ENCODE measurements at regions not wholly inside any gene's neighbourhood (a gene's known extent, or its start where the extent isn't known, plus 50 kb on each side); places are given as distances from the start of the nearest gene placed in this dataset.

DNA sequence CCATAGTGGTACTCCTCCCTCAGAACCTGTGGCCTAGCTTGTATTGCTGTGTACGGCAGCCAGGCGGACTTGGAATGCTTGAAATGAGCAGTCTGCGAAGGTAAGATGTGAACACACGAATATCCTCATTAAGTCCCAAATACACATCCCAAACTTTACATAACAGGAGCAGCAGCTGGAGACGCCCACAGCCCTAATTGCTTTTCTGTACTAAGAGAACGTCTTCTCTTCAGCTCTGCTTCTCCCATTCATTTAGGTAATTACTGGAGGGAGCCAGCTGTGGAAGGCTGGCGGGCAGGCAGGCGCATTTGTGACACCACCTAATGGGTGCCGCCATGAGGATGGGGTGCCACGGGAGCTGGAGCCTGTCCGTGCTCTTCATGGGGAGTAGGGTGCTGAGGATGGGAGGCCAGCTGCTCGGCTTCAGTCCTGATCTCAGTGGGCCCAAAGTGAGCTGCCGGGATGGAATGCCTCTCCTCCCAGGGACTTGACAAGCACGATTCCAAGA lies 66.6 kb upstream of the POU3F1 start:
- TF ChIP-seq, protein P1, sequence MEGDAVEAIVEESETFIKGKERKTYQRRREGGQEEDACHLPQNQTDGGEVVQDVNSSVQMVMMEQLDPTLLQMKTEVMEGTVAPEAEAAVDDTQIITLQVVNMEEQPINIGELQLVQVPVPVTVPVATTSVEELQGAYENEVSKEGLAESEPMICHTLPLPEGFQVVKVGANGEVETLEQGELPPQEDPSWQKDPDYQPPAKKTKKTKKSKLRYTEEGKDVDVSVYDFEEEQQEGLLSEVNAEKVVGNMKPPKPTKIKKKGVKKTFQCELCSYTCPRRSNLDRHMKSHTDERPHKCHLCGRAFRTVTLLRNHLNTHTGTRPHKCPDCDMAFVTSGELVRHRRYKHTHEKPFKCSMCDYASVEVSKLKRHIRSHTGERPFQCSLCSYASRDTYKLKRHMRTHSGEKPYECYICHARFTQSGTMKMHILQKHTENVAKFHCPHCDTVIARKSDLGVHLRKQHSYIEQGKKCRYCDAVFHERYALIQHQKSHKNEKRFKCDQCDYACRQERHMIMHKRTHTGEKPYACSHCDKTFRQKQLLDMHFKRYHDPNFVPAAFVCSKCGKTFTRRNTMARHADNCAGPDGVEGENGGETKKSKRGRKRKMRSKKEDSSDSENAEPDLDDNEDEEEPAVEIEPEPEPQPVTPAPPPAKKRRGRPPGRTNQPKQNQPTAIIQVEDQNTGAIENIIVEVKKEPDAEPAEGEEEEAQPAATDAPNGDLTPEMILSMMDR (IDR thresholded peaks at IDR 0.05; ENCODE audit: low read depth, low read length) = no peak
- no peak for DNase-seq (ENCODE audit: extremely low read depth, low read depth)

DNA sequence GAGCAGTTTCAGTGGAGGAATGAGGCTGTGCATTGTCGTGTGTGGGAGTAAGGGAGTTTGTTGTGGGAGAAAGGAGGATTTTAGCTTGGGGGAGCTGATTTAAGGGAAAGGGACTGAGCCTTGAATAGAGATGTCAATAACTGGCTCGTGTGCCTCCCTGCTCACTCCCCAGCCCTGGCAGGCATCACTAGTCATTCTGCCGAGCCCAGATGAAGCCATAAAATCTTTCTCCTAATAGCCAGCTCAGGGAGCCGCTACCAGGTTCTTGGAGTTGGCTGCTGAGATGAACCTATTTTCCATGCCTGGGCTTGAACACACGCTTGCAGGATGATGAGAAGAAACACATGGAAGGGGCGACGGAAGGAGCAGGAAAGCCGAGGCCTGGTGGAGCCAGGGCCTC lies 65.0 kb upstream of the POU3F1 start:
- DNase-seq (ENCODE audit: extremely low read depth, low read depth) = no peak
- TF ChIP-seq, protein P1 (IDR thresholded peaks at IDR 0.05; ENCODE audit: low read depth, low read length) = no peak

DNA sequence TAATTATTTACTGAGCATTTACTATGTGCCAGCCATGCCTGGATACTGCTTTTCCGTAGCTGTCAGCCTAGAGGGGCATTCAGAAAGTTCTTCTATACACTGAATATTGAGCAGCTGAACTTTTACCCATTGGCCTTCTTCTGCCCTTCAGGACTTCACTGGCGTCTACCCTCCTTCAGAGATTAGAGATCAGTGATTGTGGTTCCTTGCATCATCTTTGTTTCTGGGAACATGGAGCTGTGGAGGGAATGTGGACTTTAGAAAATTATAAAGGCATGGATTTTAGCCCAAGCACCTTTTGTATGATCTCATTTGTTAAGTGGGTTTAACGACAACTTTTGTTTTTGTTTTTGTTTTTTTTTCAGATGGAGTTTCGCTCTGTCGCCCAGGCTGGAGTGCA lies 58.7 kb upstream of the POU3F1 start:
- no peak for DNase-seq (ENCODE audit: extremely low read depth, low read depth)
- TF ChIP-seq, protein P1 (IDR thresholded peaks at IDR 0.05; ENCODE audit: low read depth, low read length) = no peak

DNA sequence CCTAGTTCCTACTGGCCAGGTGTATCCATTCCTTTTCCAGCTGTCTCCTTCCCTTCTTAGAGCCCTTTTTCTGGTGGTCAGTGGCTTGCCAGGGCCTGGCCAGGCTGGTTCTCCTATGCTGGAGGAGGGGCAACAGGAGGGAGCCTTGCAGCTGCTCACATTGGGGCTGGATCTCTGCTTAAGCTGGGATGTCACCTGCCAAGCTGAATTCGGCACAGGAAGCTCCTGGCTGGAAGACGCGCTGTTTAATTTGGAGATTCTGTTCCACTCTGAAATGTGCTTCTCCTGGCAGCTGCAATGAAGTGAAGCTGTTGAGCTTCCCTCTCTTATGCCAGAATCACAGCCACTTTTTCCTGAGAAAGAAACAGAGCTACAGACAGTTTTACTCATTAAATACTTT lies 56.0 kb upstream of the POU3F1 start:
- TF ChIP-seq, protein P1 (IDR thresholded peaks at IDR 0.05; ENCODE audit: low read depth, low read length) = no peak
- no peak for DNase-seq (ENCODE audit: extremely low read depth, low read depth)

DNA sequence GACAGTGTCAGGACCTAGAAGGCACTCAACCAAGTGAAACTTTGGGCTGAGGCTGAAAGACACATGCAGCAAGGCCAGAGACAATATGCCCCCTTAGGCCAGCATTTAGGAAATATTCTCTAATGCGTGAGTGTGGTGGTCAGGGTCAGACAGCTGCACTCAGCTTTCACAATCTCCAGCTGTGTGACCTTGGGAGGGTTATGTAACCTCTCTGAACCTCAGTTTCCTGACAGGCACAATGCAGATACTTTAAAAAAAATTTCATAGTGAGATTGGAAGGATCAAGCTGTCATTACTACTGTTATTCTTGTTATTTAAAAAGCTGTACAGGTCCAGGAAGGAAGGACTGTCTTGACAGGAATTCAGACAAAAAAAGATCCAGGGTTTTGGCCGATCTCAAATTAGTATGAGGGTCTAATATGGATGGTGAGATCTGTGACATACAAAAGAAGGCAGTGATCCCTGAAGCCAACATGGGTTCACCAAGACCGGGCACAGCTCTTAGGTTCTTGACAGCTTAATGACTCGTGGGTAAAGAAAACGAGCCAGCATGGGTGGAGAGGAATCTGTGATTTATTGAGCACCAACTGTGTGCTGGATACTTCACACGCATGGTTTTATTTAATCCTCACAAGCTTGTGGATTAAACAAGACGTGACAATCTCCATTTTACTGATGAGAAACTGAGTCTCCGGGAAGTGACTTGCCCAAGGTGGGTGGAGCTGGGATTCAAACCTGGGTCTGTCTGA lies 54.6 kb upstream of the POU3F1 start:
- TF ChIP-seq, protein P1 (IDR thresholded peaks at IDR 0.05; ENCODE audit: low read depth, low read length) = no peak
- no peak for DNase-seq (ENCODE audit: extremely low read depth, low read depth)

DNA sequence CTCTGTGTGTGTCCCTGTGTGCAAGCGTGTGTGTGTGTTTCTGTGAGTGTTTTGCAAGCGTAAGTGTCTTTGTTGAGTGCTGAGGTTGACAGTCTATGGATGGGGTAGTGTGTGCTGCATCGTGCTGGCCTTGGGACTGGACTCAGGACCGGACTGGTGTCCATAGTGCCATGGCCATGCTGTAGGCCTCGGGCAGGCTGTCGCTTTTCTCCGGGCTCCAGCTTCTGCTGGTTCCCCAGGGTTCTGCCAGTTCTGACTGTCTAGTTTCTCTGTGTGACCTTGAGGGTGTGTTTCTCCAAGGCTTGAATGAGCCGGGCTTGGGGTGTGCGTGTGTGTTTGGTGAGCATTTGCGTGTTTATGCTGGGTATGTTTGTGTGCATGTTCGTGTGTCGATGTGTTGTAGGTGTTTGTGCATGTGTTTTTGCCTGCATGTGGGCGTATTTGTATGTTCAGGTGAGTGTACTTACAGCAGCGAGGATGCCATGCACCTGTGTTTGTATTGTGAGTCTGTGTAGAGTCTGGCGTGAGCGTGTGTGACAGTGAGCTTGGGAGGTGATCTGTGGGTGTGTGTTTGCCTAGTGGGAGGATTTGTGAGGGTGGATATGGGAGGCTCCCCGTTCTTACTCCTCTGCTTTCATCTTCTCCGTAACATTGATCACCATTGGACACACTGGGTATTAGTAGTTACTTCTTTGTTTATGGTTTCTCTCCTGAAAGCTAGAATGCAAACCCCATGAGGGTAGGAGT lies 51.7 kb upstream of the POU3F1 start:
- no peak for DNase-seq (ENCODE audit: extremely low read depth, low read depth)
- TF ChIP-seq, protein P1 (IDR thresholded peaks at IDR 0.05; ENCODE audit: low read depth, low read length) = no peak

DNA sequence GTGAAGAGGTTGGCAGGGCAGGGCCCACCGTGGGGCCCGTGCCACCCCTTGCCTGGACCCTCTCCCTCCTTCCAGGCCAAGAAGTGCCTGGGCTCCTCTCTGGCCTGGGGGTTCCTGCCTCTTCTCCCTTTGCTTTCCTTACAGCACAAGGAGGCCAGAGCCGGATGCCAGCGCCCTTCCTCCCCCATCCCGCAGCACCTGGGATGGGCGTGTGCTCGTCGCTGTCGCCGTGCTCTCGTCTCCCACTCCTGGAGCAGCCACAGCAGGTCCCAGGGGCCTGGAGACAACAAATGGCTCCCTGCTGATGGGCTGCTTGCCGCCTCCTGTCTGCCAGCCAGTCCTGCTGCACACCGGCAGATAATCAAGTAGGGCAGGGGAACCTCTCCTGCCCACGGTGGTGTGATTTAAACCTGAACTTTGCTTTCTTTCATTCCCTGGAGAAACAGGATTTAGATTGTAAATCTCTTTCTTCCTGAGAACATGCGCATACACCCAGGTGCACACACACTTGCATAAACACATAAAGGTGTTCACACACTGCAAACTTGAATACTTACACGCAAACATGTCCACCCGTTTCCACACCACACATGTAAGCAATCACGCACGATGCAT lies 50.8 kb upstream of the POU3F1 start:
- TF ChIP-seq, protein P1 (IDR thresholded peaks at IDR 0.05; ENCODE audit: low read depth, low read length) = no peak
- no peak for DNase-seq (ENCODE audit: extremely low read depth, low read depth)

All from AG09319 (cell line).